RWPE1 (cell line): ENCODE measurements at regions not wholly inside any gene's neighbourhood (a gene's known extent, or its start where the extent isn't known, plus 50 kb on each side); places are given as distances from the start of the nearest gene placed in this dataset.

ENCODE experiments used
- CTCF ChIA-PET: fragments of 350-600 bp; sonication (Branson Sonifier 250); formaldehyde crosslinking; extraction: SDS; loops from one replicate; lab custom pipeline; 2021; lab: Yijun Ruan, JAX
- POLR2A ChIA-PET: fragments of 400-600 bp; formaldehyde crosslinking; extraction: SDS; loops from one replicate; lab custom pipeline; 2020; ENCODE audit warnings: antibody characterized with exemption; ENCODE audit not compliant: low non-redundant PET; lab: Yijun Ruan, JAX
- DNase-seq: peaks from one replicate; pipeline ENCODE4 v3.0.0; 2012; ENCODE audit warnings: low spot score
- H3K27ac ChIP-seq: fragments of 450-650 bp; 2 replicates; pipeline ENCODE4 v1.5.1; 2017
- TF ChIP-seq, protein P1 (sequence below): fragments of 450-650 bp; conservative IDR thresholded peaks from 2 replicates; pipeline ENCODE4 v1.5.1; 2017; ENCODE audit warnings: low read depth, mild to moderate bottlenecking

DNA sequence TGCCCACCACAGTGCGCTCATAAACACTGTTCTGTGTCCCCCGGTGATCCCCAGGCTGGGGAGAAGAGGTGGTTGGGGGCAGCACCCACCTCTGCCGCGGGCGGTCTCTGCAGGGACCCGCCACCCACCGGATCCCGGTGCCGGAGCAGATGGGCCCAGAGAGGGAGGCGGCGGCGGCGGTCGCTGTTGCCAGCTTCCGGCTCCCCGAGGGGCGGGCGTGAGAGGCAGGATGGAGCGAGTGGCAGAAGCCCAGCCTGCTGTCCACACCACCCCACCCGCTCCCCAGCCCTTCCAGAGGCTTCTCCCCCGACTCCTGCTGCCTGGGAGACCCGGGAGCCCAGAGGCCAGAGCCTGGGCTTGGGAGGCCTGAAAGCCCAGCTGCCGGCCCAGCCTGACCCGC, 142.6 kb upstream of the CIBAR2 start:
- TF ChIP-seq, protein P1, sequence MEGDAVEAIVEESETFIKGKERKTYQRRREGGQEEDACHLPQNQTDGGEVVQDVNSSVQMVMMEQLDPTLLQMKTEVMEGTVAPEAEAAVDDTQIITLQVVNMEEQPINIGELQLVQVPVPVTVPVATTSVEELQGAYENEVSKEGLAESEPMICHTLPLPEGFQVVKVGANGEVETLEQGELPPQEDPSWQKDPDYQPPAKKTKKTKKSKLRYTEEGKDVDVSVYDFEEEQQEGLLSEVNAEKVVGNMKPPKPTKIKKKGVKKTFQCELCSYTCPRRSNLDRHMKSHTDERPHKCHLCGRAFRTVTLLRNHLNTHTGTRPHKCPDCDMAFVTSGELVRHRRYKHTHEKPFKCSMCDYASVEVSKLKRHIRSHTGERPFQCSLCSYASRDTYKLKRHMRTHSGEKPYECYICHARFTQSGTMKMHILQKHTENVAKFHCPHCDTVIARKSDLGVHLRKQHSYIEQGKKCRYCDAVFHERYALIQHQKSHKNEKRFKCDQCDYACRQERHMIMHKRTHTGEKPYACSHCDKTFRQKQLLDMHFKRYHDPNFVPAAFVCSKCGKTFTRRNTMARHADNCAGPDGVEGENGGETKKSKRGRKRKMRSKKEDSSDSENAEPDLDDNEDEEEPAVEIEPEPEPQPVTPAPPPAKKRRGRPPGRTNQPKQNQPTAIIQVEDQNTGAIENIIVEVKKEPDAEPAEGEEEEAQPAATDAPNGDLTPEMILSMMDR, result no peak
- ChIA-PET CTCF (no interaction called here), POLR2A (no interaction called here)
- H3K27ac ChIP-seq, result no peak overlapping the region
- no peak for DNase-seq

DNA sequence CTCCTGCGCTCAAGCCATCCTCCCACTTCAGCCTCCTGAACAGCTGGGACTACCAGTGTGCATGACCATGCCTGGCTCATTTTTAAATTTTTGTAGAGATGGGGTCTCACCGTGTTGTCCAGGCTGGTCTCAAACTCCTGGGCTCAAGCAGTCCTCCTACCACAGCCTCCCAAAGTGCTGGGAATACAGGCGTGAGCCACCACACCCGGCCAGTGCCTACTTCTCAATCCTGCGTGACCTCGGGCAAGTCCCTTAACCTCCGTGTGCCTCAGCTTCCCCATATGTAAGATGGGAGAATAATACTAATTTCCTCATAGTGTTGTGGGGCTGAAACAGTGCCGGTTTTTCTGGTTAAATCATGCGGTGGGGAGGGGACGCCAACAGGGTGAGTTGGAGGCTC, 143.5 kb upstream of the CIBAR2 start:
- no peak for DNase-seq
- no peak overlapping the region for H3K27ac ChIP-seq
- CTCF ChIA-PET, result interaction anchor here (1.4 to 1.9 kb wide), 2 partner anchors 10 to 141 kb away, joined by 6 to 7 read pairs; no protein-coding TSS in a partner anchor
- POLR2A ChIA-PET, result no interaction called here
- TF ChIP-seq, protein P1, result no peak

DNA sequence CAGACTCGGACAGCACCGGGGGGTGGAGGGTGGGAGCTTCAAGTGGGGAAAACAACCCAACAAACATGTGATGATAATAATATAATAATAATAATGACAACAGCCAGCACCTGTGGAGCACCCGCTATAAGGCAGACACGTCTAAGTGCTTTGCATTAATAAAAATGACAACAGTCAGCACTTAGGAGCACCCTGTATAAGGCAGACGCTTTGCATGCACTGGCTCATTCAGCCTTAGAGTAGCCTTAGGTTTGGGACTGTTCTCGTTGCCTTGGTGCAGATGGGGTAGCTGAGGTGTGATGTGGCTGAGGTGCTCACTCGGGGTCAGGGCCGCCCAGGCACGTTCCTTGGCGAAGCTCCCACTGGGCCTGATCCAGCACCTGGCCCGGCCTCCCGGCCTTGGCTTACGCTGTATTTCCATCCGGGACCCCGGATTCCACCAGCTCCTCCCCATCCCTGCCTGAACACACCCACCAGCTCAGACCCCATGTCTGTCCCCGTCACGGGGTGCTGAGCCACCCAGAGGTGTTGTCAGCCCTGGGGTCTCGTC, 144.0 kb upstream of the CIBAR2 start:
- DNase-seq, result no peak
- TF ChIP-seq, protein P1, result no peak
- ChIA-PET POLR2A (no interaction called here), CTCF (interaction anchor here (1.4 to 1.9 kb wide), 2 partner anchors 10 to 141 kb away, joined by 6 to 7 read pairs; no protein-coding TSS in a partner anchor)
- H3K27ac ChIP-seq, result no peak overlapping the region

DNA sequence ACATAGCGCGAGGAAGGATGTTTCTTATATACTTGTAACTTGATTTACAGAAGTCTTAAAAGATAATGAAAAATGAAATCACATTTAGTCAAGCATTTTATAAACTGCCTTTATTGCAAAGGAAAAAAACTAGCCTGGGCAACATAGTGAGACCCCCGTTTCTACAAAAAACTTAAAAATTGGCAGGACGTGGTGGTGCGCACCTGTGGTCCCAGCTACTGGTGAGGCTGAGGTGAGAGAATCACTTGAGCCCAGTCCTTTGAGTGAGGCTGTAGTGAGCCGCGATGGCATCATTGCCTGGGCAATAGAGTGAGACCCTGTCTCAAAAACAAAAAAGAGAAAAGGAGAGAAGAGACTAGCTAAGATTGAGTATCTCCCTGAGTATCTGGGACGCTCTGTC, 145.2 kb upstream of the CIBAR2 start:
- H3K27ac ChIP-seq, result no peak overlapping the region
- ChIA-PET POLR2A (no interaction called here), CTCF (interaction anchor here (0.6 to 1.9 kb wide), 4 partner anchors 12 to 179 kb away, joined by 3 to 7 read pairs (median 4); no protein-coding TSS in a partner anchor)
- TF ChIP-seq, protein P1, result no peak
- no peak for DNase-seq

DNA sequence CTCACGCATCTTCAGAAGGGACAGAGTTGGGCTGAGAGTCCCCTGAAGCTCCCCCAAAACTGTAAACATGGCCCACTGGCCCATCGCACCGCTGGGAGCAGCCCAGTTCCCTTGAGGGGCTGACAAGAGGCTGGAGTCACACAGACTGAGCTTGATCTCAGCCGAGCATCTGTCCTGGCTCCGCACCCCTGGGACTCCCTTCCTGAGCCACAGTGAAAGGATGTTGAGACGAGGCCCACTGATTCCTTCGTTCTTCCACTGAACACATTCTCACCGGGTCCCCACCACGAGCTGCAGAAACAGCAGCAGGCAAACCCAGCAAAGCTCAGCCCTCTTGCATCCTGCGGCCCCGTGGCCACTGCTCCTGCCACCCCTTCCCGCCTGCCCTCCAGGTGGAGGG, 145.9 kb upstream of the CIBAR2 start:
- DNase-seq, result no peak
- ChIA-PET CTCF (interaction anchor here (0.5 to 1.3 kb wide), 4 partner anchors 8 to 730 kb away, joined by 3 to 6 read pairs (median 4); no protein-coding TSS in a partner anchor), POLR2A (no interaction called here)
- no peak overlapping the region for H3K27ac ChIP-seq
- TF ChIP-seq, protein P1, result no peak

DNA sequence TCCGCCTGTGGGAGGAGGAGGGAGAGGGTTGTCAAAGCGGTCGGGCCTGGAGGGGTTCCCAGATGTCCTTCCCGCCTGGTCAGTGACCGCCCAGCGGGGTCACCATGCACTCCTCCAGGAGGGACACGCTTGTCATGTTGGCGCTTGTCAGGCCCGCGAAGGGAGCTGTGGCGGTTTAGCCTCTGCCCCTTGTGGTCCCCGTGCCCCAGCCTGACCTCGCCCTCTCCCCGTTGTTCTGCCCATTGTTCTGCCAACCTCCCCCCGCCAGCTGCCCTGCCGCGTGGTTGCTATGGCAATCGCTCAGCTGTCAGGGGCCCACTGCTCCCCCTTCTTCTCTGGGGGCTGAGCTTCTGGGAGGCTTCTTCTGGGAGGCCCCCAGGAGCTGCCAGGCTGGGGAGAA, 146.4 kb upstream of the CIBAR2 start:
- no peak for DNase-seq
- H3K27ac ChIP-seq, result no peak overlapping the region
- POLR2A ChIA-PET, result no interaction called here
- CTCF ChIA-PET, result interaction anchor here (0.5 to 1.3 kb wide), 4 partner anchors 8 to 729 kb away, joined by 3 to 6 read pairs (median 4); no protein-coding TSS in a partner anchor
- TF ChIP-seq, protein P1, result no peak
